GM18520 (cell line): ENCODE measurements at regions not wholly inside any gene's neighbourhood (a gene's known extent, or its start where the extent isn't known, plus 50 kb on each side); places are given as distances from the start of the nearest gene placed in this dataset.

Experiments
- ATAC-seq: cut with Tn5 transposase; IDR thresholded peaks from one replicate; pipeline ENCODE4 v1.9.1; 2021; ENCODE audit not compliant: unreplicated experiment

DNA sequence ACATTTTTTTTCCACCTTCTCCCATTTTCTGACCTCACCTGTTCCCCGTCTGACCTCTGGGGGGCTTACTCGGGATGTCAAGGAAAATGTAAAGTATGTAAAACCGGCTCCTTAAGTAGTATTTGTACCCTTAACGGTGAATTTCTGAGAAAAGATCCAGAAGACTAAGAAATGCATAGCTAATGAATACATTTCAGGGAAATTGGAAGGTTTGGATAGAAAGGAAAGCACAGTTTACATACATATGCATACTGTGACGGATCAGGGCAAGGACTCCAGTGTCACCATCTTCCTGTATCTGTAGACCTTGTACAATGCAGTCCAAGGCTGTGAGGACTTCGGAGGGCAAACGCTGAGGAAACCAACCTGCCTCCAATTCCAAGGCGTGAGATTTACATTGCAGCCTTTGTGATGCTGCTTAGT, 2185.9 kb upstream of the TENM3 start:
- ATAC-seq = no peak

DNA sequence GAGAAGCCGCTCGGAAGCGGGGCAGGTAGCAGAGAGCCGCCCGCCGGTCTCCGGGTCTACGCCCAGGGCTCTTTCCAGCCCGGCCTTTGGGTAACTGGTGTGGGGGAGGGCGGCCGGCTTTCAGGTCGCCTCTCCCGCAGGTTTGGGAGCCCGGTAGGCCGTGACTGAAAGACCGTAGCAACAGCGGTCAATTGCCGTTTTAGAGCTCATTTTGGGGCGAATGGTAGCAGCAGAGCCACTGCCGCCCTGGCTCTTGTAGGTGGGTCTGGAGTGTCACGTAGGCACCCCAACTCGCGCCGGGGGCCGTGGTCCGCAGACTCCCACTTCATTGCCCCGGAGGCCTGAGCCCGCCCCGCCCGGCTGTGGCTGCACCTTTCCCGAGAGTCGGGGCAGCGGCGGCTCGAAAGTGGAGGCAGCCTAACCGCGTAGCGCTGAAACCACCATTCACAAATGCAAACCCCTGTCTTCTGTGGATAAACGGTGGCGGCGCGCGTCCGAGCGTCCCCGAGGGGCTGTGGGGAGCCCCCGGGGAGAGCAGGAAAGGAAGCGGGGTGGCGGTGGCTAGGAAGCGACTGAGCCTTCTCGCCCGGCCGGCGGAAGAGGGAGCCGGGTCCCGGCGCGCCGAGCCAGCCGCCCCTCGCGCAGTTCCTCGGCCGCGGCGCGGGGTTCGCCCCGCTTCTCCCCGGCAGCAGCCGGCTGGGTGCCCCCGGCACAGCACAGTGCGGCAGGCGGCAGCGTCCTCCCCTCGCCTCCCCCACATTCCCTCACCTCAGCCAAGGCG, 2185.1 kb upstream of the TENM3 start:
- ATAC-seq = no peak

DNA sequence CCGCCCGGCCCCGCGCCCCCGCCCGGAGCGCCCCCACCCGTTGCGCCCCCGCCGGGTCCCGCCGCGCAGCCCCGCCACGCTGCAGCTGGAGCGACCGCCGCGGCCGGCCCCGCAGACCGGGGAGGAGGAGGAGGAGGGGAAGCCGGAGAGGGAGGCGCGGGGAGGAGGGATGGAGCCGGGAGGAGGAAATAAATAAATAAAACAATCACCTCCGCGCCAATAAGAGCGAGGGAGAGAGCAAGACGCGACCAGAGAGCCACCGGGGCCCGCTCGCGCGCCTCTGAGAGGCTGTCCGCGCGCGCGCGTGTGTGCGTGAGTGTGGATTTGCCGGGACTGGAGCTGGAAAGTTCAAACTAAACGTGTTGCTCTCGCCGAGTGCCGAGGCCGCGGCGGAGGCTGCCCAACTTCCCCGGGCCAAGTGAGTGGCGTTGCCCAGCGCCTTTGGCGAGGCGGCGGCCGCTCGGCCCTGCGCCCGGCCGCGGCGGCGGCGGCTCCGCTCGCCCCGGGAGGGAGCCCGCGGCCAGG, 2184.4 kb upstream of the TENM3 start:
- ATAC-seq = no peak

DNA sequence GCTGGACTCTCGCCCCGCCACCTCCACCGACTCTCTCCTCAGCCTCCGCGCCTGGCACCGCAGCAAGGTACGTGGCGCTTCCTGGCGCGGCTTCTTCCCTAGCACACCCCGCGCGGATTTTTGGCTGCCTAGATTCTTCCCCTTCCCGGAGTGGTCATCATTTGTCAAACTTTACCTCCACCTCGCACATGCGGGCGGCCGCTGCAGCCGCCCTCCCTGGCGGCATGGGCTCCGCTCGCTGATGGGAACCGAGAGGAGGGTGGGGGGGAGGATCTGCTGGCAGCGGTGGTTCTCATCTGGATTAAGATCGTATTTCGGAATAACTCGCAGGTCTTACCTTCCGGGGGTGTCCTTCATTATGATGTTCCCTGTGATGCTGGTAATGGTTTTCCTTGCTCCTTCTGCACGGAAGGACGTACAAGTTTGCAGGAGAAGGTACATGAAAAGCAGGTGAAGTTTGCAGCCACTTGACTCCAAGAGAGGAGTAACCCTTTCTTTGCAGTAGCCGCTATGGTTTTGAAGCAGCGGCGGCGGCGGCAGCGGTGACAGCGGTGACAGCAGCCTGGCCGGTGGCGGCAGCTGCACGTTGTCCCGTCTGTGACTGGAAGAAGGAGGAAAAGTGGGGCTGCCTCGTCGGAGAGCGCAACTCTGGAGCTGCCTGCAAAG, 2183.9 kb upstream of the TENM3 start:
- no peak for ATAC-seq

DNA sequence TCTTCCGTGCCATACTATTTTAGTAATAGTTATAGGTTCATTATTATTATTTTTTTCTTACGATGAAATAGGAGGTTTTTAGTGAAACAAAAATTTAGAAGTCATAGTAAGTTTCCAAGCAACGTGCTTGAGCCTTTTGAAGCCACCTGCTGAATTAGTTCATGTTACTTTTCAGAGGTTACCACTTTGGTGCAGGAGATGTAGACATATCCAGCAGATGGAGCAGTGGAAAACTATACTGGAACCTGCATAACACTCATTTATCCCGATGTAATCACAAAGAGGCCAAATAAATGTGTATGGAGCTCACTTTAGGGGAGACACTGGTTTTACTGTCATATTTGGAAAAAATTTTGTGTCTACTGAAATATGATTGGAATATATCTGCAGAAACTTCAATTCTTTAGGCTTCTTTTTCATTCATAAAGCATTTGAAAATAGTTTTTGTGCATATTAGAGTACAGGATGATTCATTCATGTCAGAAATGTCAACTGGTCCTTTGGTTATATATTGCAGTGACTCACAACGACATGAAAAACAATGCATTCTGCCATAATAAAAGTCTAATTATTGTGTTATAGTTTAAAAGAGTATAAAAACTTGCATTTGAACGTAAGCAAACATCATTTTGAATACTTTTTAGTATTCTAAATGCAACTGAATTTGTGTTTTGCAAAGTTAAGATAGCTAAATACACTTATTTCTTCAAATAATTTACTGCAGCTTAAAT, 2182.9 kb upstream of the TENM3 start:
- no peak for ATAC-seq

DNA sequence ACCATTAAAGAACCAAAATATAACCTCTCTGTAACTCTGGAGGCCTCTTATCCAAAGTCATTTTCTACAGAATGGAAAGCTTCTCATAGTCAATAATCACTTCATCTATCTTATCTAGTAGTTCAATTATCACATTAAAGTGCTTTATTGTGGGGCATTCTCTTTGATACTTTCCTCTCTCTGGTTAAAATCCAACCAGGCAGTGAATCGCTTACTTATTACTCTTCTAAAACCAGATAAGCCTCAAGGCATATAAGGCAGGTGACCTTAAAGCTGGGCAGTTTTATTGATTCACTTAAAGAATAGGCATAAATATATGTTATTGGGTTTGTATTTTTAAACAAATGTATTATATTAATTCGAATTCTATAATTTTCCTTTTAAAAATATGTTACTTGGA, 2162.1 kb upstream of the TENM3 start:
- ATAC-seq = no peak

DNA sequence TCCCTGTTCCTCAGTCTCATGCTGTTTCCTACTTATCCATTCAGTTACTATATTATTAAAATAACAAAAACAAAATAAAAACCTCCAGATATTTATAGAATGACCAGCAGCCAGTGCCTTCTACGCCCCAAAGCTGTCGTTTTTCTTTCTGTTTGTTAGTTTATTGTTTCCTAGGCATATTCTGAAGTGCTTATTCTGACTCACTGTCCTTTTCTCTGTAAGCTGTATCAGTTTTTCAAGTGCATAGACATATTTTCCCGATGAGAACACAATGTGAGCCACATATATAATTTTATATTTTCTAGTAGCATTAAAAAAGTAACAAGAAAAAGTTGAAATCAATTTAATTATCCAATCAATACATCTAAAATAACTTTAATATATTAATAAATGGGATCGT, 2158.6 kb upstream of the TENM3 start:
- no peak for ATAC-seq

DNA sequence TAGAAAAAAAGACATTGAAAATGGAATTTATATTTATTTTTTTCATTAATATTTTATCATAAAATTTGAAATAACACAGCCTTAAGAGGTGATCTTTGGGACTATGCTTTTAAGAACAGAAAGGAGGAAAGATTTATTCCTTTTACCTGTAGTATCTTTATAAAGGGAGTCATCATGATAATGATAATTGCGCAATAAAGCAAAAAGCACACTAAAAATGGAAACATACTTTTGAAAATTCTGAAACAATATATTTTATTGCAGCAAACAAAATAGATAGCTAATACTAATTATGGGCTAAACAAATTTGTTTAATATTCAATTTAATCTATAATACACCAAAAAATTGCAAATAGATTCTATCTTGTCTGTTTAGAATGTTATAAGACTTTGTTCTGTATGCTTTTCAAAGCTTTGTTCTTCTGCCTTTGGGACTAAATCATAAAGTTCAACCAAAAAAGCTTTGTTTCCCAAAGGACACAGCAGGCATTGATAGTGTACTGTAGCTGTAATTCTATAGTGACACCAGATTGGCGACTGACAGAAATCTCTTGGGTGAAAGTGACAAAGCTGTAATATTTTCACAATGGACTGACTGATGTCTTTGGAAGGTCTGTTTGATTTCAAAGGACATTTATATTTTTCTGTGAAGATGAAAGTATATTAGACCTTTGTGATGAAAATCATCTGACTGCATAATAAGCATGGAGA, 2156.6 kb upstream of the TENM3 start:
- no peak for ATAC-seq

DNA sequence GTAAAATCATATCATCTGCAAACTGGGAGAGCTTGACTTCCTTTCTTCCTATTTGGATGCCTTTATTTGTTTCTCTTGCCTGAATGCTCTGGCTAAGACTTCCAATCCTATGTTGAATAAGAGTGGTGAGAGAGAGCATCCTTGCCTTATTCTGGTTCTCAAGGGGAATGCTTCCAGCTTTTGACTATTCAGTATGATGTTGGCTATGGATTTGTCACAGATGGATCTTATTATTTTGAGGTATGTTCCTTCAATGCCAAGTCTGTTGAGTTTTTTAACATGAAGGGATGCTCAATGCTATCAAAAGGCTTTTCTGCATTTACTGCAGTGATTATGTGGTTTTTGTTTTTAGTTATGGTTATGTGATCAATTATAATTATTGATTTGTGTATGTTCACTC, 2144.6 kb upstream of the TENM3 start:
- no peak for ATAC-seq

DNA sequence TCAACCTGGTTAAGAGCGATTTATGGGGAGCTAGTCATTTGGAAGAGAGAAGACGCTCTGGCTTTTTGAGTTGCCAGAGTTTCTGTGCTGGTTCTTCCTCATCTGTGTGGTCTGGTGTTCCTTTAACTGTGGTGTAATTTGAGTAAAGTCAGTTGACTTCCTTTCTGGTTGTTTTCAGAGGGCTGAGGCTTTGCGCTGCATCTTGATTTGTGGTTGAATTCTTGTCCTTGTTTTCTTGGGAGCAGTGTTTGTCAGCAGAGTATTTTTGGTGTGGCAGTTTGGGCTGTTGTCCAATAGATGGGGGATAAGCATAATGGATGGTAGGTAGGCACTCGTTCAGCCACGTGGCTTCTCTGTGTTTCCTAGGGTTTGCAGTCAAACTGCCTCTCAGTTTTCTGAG, 2143.2 kb upstream of the TENM3 start:
- no peak for ATAC-seq

DNA sequence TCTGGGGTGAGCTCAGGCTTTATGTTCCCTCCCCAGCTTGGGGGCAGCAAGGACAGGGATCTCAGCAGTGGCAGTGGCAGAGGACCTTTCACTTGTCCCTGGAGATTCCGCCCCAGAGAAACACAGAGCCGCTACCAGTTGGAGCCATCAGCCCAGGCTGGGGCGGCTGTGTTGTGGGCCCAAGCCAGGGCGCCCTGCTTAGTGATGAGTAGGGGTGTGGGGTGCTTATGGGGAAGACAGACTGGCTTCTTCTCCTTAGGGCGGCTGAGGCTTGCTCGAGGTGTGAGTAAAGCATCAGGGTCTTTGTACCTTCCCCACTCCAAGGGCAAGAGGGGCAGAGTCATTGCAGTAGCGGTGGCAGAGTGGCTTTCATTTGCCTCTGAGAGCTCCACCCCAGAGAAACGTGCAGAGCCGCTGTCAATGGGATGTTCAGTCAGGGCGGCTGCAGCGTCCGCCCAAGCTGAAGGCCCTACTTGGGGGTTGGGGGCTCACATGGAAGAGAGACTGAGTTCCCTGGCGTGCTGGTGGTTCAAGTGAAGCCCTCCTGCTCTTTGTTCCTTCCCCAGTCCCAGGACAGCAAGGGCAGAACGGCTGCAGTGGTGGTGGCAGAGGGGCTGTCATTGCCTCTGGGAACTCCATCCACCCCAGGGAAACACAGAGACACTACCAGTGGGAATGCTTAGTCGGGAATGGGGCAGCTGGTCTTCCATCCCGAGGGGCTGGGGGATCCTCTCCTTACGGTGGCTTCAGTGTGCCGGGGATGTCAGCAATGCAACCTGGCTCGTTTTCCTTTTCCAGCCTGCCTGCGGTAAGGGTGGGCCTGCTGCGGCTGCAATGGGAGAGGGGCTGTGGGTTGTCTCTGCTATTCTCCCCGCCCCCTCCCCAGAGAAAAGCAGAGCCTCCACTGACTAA, 2142.5 kb upstream of the TENM3 start:
- ATAC-seq = no peak

DNA sequence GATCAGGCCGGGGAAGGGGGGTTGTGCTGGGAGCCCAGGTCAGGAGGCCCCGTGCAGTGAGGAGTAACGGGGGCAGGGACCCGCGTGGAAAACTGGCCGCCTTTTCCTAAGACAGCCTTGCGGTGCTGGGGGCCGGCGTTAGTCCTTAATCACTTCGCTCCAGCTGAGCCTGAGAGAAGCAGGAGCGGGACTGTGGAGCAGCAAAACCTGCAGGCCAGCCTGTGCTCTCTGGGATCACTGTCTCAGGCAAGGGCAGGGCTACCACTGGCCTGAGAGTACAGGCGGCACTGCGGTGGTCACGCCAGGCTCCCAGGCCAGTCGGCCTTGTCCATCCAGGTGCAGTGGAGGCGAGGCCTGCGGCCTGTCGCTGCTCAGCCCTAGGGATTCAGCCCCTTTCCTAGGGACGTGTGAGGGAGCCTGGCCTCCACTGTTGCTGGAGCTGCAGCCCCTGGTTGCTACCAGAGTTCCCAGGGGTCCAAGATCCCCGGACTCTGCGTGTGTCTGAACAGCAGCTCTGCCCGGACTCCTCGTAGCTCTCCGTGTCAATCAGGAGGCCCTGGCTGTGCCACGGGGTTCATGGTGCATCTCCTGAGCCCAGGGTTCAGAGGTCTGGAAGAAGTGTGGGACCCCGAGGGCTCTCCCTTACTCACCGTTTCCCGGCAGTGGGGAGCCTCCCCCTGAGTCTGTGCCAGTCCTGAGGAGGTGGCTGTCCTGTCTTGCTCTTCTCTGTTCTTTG, 2141.7 kb upstream of the TENM3 start:
- ATAC-seq = no peak

DNA sequence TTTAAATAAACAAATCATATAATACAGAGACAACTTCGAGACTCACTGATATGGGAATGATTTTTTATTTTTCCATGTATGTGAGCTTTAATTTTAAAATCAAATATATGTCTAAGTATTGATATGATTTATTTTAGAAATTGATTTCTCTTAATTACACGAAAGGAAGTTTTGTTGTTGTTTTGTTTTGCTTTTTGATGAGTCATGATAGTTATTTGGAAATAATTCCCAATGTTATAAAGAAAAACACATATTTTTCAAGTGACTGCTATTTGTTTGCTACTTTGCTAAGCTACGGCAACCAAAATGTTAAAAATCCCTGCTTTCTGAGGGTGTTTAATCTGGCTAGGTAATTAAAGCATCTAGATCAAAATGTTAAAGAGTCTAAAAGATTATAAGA, 2139.4 kb upstream of the TENM3 start:
- ATAC-seq = no peak

DNA sequence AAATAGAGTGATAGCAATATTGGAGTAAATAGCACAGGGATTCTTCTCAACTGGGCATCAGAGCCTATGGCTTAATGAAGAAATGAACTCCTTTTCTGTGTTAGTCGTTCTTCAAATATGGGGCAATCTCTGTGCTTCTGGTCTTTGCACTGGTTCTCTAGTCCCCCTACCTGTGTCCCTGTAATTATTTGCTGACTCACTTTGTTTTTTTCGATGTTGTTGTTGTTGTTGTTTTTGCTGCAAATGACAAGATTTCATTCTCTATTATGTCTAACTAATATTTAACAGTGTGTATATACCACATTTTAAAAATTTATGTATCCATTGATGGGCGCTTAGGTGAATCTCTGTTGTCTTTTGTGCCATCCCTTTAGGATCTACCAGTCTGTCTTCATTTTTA, 2137.8 kb upstream of the TENM3 start:
- no peak for ATAC-seq

DNA sequence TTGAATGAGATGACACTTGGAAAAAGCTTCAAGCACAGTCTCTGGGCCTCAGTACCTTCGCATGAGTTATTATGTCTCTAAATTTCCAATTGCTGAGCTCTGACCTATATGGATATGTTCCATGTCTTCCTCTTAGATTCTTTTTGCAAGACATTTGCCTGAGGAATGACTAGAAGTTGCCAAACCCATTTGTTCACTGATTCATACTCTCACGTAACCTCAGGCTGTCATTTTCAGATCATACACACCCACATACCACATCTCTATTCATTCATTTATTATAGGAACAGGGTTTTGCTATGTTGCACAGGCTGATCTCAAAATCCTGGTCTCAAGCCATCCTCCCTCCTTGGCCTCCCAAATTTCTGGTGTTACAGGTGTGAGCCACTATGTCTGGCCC, 2137.1 kb upstream of the TENM3 start:
- ATAC-seq = no peak

DNA sequence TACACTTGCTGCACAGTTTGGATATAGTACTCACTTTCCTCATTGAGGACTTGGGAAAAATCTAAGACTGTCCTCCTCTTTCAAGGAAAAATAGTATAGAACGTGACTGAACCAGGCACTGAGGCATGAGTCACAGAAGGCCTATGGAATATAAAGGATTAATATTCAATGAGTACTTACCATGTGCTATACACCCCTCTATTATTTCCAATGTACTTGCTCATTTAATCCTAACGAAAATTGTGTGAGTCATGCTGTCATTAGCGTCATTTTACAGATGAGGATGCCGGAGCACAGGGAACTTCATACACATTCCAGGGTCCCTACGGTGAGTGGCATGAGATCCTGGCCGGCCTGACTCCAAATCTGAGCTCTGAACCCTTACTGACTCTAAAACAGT, 2136.2 kb upstream of the TENM3 start:
- ATAC-seq = no peak

DNA sequence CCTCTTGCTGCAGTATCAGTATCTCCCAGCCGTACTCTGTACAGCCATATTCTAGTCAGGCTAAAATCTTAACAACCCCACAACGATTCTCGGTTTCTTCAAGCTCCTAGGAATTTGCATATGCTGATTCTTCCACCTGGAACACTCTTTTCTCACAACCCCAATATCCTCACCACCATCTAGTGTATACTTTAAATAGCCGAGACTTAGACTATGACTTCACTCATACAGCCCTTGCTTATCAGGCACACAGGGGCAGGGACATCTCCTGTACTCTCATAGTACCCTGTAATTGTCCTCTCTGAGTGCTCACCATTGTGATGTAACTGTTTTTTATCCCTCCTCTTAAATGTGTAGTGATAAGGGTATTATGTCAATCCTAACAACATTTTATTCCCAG, 2126.4 kb upstream of the TENM3 start:
- ATAC-seq = no peak

DNA sequence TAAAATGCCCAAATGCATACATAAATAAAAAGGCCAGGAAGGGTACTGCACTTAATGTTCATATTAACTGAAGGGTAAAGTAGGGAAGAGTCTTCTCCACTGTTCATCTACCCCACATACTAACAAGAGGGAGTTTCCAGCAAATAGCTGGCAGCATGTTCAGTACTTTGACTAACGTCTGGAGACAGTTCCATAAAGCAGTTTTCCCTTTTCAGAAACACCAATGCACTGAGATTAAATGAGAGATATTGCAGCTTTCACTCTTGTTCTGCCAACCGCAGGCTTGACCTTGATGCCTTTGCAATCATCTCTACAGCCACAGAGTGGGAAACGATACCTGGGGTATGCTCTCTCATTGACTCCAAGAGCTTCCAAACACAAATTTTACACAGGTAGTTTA, 2123.1 kb upstream of the TENM3 start:
- ATAC-seq = no peak

DNA sequence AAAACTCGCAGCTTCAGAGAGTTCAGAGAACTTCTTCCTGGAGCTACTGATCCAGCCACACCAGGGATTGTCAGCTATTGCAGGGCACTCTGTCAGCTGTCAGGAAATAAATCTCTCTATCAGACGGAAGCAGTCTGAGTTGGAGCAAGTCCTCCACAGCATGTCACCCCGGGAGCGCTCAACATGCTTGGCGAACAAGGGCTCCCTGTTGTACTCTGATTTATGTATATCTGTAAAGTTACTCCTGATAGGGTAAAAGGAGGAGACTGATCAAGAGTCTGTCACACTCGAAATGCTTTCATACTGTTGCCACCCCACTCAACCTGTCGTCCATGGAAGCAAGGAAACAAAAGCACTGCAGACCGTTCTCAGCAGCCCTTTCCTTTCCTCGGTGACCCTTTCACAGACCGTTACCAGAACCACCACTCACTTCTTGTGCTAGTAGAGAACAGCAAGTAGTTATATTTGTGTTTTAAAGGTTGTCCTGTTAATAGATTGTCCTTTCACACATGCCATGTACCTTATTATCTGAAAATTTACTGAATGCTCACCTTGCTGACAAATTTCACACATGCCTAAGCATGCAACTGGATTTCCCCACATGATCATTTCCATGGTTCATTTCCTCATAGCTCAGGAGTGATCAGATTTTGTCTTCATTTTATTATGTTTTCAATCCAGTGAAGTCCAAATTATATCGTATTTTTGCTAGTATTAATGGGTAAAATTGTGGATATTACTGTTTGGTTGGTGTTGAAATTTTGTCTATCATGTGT, 2108.9 kb upstream of the TENM3 start:
- no peak for ATAC-seq
